G401.6 (cell line): ENCODE measurements at regions not wholly inside any gene's neighbourhood (a gene's known extent, or its start where the extent isn't known, plus 50 kb on each side); places are given as distances from the start of the nearest gene placed in this dataset.
"Not testable (repeated sequence)": the region's sequence is repeated elsewhere in the genome, so short reads cannot be mapped to it uniquely, and the experiment has no call there.

Source experiments
- FAIRE-seq: peaks from 2 replicates; lab custom pipeline; 2012; peaks lifted over from hg19 to GRCh38; lab: Jason Lieb, UNC

DNA sequence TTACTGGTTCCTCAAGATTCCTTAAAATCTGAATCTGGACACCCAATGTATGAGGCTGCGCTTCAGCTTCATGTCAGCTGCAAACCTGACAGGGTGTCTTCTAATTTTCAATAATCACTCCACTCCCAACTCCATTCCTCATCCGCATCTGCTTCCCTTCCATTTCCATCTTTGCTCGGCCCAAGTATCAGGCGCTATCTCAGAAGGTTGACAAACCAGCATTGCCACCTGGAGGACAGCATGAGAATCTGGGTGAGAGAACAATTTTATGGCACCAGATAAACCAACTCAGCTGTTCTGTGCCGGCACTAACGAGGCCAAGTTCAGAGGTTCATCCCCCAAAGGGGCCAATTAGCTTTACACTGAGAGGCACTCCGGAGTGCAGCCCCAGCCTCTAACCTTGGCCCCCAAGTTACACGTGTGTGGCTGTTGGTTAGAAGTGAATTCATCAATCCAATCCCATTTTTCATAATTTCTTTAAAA is 79.1 kb upstream of the LMO2 start:
- FAIRE-seq: no peak

DNA sequence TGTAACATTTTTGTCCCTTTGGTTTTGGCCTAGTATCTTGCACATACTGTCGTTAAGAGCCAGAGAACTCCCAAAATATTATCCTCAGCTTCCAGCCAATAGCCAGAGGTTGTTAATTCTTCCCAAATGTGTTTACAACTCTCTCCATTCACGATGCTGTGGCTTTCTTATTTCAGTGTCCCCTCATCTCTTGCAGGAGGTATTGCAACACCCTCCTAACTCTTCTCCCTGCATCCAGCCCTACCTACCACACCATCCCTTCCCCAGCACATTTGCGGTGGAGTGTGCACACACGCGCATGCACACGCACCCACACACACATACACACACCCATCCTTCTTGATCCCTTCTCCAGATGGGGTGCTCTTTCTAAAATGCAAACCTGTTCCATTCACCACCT is 75.6 kb upstream of the LMO2 start:
- no peak for FAIRE-seq

DNA sequence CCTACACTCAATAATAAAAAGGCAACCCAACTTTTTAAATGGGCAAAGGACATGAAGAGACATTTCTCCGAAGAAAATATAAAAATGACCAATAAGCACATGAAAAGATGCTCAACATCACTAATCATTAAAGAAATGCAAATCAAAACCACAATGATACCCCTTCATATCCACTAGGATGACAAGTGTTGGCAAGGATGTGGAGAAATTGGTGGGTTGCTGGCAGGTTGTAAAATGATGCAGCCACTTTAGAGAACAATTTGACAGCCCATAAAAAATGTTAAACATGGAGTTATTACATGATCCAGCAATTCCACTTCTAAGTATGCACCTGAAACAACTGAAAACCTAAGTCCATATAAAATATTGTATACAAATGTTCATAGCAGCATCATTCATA is 73.2 kb upstream of the LMO2 start:
- no peak for FAIRE-seq

DNA sequence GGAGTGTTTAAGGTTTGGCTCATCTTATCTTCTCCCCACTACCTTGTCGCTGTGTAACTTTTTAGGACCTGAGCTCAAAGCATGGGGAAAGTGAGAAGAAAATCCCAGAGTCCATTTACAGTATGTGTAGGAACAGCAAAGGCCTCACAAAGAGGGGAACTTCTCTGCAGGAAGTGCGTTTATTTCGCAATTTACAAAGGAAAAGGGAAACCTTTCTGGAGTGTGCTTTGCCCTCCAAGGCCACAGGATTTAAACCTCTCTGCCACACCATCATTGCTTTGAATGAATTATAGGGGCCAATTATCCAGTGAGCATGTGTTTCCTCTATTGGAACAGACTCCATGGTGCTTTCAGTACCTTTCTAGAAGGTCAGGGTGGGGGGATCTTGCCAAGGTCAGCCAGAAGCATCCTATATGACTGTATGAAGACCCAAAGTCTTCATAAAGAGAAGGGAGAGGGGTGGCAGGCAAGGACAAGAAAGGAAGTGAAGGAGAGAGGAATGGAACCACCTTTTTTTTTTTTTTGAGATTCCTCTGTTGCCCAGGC is 68.1 kb upstream of the LMO2 start:
- FAIRE-seq: no peak

DNA sequence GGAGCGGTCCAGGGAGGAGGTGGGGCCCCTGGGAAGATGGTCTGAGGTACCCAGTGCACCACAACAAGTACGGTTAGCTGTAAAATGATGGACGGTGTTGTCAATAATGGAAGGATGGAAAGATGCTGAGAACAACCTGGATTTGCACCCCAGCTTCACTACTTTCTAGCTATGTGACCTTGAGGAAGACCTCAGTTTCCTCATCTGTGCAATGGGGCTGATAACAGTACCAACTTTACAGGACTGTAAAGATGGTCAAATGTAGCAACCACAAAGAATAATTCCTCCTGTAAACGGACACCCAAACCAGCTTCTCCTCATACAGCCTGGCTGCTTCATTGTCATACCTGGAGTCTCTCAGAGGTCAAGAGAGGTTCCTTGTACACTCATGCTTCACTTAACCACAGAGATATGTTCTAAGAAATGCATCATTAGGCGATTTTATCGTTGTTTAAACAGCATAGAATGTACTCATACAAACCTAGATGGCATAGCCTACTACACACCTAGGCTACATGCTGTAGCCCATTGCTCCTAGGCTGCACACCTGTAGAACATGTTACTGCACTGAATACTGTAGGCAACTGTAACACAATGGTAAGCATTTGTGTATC is 65.5 kb upstream of the LMO2 start:
- no peak for FAIRE-seq

DNA sequence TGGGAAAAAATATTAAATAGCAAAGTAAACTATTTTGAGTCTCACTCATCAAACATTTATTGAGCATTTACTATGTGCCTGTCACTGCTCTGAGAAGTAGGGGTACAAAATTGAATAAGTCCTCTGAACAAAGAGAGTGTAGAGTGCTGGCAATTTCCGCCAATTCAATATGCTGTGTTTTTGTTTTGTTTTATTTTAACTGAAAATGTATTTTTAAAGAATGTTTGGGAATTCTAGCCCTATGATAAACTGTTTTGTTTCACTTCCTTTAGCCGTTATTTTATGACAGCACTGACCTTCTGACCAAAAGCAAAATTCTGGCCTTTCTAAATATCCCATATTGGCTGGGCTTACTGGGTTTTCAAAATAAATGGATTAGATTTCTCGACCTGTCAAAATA is 64.7 kb upstream of the LMO2 start:
- FAIRE-seq: no peak

DNA sequence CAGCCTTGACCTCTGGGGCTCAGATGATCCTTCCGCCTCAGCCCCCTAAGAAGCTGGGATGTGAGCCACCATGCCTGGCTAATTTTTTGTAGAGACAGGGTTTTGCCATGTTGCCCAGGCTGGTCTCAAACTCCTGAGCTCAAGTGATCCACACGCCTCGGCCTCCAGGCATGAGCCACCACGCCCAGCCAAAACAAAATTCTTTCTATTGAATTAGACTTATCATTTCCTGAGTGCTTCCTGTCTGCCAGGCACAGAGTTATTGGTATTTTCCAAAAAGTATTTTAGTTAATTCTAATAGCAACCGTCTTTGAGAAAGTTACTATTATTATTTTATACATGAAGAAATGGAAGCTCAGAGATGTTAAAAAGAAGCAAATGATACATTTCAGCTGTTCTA is 61.4 kb upstream of the LMO2 start:
- FAIRE-seq: no peak

DNA sequence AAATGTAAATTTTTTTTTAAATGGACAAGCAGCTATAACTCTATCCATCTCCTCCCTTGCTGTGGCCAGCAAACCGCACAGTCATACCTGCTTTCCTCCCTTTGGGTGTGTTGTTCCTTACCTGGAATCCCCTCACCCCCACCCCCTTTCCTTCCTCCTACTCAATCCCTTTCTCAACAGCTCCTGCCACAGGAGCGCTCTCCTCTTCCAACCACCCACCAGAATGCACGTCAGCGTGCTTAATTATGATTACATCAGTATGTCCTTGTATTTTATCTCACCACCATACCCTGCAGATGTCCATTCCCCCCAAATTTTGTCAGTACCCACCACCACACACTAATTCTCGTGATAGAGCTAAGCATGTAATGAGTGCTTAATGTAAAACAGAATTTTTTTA is 60.9 kb upstream of the LMO2 start:
- no peak for FAIRE-seq

DNA sequence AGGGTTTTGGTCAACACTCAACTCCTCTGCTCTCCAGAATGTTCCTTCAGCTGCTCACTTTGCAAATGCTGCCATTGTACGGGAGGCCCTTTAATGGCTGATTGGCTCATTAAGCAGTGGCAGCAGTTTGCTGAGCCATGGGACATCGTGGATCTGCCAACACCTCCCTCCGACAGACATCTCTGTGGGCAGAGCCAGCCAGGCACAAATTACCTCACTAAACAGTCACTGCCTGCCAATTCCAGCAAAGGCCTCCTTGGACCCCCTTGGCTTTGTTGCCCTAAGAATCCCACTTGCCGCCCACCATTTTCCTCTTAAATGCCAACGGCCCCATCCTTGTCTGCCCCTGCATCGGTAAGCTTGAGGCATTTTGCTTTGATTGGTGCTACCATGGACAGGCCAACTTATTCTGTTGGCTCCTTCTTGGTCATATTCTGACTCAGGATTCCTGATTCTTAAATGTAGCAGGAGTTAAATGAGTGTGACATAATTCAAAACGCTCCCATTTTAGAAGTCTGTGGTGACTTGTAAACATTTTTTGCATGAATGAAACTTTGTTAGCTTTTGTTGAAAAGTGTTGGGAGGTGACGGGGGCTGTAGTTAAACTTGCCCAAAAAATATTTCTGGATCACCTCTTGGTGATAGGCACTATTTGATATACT is 57.5 kb upstream of the LMO2 start:
- FAIRE-seq: no peak

DNA sequence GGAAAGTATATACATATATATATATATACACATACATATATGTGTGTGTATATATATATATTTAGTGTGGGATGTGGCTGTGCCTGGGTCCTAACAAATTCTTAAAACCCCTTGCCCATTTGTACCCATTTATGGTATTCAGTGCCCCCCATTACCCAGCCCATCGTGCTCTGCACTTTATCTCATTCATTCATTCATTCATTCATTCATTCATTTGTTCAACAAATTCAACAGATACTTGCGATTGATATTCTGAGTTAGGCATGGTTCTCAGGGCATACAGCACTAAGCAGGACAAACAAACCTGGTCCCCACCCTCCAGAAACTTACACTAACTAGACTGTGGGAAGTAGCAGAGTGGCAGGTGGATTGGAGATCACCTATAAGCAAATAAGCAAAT is 56.6 kb upstream of the LMO2 start:
- no peak for FAIRE-seq

DNA sequence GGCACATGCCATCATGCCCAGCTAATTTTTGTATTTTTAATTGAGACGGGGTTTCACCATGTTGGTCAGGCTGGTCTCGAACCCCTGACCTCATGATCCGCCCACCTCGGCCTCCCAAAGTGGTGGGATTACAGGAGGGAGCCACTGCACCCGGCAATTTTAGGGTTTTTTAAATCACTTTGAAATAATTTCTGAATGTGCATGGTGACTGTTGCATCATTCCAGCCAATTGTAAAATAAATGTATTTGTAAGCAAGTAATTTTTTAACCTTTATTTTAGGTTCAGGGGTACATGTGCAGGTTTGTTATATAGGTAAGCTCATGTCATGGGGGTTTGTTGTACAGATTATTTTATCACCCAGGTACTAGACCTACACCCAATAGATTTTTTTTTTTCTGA is 56.0 kb upstream of the LMO2 start:
- not testable (repeated sequence) for FAIRE-seq

DNA sequence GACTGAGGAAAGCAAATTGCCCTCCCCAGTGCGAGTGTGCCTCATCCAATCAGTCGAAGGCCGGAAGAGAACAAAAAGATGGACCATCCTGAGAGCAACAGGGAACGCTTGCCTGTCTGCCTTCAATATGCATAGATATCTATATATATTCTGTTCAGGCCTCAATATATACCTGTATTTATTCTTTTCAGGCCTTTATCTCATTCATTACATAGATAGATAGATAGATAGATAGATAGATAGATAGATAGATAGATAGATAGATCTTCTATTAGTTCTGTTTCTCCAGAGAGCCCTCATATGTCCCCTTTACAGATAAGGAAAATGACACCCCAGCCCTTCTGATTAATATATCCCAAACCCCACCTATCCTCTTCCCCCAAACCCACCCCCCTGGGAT is 55.1 kb upstream of the LMO2 start:
- FAIRE-seq: no peak

DNA sequence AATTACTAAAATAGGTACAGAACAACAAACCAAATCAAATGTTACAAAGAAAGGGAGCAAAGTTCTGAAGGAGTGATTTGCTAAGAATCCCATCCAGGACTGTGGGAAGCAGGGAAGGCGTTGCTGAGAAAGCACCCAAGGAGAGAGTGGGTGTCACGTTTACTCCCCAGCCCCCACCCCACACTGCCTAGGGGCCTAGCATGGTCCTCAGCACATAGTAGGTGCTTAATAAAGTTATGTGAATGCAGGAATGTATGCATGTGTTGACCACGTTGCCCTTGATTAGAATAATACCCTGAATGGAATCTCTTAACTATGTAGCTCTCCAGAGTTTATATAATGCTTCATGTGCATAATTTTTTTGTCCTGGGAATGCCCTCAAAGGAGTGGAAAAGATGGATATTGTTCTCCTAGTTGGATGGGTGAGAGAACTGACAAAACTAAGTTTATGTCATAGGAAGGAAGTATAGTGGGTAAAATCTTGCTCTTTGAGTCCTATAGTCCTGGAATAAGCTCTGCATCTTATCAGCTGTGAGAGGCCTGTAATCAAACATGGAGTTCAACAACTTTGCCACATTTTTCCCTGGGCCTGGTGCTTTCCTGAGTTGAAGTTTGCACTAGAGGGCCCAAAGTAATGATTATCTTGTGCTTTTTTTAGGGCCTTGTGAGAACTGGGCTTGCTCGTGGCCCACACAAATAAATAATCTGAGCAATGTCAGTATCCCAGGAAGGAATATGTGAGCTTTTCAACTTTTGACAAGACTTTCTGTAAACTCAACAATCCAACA is 53.8 kb upstream of the LMO2 start:
- no peak for FAIRE-seq

DNA sequence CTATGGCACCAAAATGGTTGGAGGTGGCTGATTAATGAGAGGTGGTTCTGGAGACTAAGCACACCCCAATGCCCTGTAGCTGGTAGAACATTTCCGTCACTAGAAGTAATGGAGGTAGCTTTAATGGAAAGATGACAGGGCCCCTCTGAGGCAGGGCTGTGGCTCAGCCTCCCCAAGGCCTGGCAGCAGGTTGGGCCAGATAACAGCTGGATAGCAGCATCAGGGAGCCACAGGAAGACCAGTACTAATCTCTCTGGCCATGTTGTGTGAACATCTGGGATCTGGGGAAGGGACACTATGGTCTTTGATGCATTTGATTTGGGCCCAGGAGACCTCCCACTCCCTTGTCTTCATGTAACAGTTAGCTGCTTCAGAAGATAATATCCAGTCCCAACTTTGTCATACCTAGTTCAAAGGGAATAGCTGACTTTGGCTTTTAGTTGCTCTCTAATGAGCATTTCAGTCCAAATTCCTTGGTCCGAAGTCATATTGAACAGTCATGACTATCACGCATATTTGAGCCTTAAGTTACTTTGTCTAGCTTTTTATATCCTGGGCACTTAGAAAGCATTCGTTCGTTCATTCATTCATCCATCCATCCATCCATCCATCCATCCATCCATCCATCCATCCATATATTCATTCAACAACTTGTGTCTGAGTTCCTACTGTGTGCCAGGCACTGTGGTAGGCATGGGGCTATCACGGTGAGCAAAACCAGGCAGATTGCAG is 53.0 kb upstream of the LMO2 start:
- FAIRE-seq: no peak

DNA sequence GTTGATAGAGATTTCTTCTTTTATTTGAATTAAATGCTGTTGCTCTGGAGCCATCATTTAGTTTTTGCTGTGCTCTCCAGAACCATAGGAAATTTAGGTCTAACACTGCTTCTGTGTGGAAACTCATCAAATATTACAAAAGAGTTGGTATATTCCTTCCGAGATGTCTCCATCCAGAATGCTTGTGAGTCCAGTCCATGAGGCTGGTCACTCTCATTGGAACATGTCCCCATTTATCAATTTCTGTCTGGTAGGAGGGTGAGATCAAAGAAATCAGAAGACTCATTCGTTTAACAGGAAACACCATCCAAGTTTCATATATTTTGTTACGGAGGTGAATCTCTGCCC is 52.4 kb upstream of the LMO2 start:
- FAIRE-seq: no peak

DNA sequence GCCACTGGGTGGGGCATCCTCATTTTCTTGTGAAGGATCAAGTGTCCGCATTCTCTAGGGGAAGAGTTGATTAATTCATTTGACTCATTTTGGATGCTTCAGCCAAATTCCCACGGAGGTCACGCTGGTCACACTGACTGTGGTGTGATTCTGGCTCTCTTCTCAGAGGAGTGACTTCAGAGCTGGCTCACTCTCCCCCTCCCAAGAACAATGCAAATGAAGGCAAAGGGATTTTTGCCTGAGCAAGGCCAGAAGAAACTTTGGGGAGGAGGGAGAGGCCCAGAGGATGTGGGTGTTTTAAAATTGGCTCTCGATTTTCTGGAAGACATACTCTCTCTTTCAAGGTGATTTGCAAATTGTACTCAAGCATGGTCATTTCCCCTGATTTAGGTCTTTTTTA is 51.1 kb upstream of the LMO2 start:
- no peak for FAIRE-seq

DNA sequence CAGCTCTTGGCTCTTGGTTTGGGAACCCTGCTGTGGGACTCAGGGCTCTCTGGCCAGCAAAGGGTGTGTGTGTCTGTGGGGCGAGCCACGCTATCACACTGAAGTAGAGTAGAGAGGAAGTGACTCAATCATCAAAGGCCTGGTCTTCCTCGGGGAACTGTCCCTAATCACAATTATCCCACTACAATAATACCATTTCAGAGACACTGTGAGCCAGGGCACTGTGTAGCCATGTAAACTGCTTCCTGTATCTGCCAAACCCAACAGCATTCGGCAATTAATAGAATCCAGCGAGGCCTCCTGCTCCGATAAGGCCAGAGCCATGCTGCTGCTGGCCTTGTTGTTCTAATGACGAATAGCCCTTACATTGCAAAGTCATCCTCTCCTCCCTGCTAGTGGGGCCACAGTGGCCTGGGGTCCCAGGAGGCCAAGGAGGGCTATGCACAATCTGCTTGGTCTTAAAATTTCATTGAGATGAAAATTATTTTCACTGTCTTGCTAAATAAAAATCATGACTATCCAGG is 49.8 kb upstream of the LMO2 start:
- FAIRE-seq: no peak
